ENCODE measurements at regions not wholly inside any gene's neighbourhood (a gene's known extent, or its start where the extent isn't known, plus 50 kb on each side); places are given as distances from the start of the nearest gene placed in this dataset.

- DNase-seq (no peak), ATAC-seq (no peak)
- H3K27ac Mint-ChIP-seq: no peak overlapping the region
- H3K4me3 Mint-ChIP-seq: no peak overlapping the region
- Histone ChIP-seq H3K27me3 (ENCODE audit: control insufficient read depth in 2 of 2, insufficient read depth in 2 of 2, low read length in 2 of 2) (no peaks in the 10 kb centered on the region), H3K9me3 (ENCODE audit: control insufficient read depth in 2 of 3, low read length in 3 of 3) (no peaks in the 10 kb centered on the region), H3K36me3 (ENCODE audit: control insufficient read depth in 2 of 3, insufficient read depth in 3 of 3, low read length in 3 of 3) (no peaks in the 10 kb centered on the region), H3K27ac (ENCODE audit: low read depth, low read length) (no peak overlapping the region), H3K4me1 (ENCODE audit: control insufficient read depth in 2 of 2, insufficient read depth in 2 of 2, low read length in 2 of 2) (no peaks in the 10 kb centered on the region), H3K4me3 (ENCODE audit: low read length) (no peak overlapping the region)
- peaks cover 0 to 20% (median 6%) of the 10 kb centered on the region in 5 donors for H3K27me3 Mint-ChIP-seq
- no peaks in the 10 kb centered on the region for H3K4me1 Mint-ChIP-seq
- peaks cover 0 to 6% (median 0%) of the 10 kb centered on the region in 11 donors for H3K9me3 Mint-ChIP-seq
- CTCF ChIA-PET: no interaction called here
- H3K36me3 Mint-ChIP-seq: no peaks in the 10 kb centered on the region
- POLR2A ChIA-PET: no interaction called here
- intact Hi-C loops (cut with micrococcal nuclease): no loop called here
These were observed 152.0 kb downstream of the SLC16A9 start for GRCh38 chr10:59557642-59558041.

GRCh38 chr10:59557052-59557451 lies 152.6 kb downstream of the SLC16A9 start:
- Histone ChIP-seq H3K27me3 (ENCODE audit: control insufficient read depth in 2 of 2, insufficient read depth in 2 of 2, low read length in 2 of 2) (no peaks in the 10 kb centered on the region), H3K4me1 (ENCODE audit: control insufficient read depth in 2 of 2, insufficient read depth in 2 of 2, low read length in 2 of 2) (no peaks in the 10 kb centered on the region), H3K9me3 (ENCODE audit: control insufficient read depth in 2 of 3, low read length in 3 of 3) (no peaks in the 10 kb centered on the region), H3K27ac (ENCODE audit: low read depth, low read length) (no peak overlapping the region), H3K36me3 (ENCODE audit: control insufficient read depth in 2 of 3, insufficient read depth in 3 of 3, low read length in 3 of 3) (no peaks in the 10 kb centered on the region), H3K4me3 (ENCODE audit: low read length) (no peak overlapping the region)
- CTCF ChIA-PET: no interaction called here
- Mint-ChIP-seq H3K27me3 (peaks cover 0 to 20% (median 6%) of the 10 kb centered on the region in 5 donors), H3K27ac (no peak overlapping the region), H3K36me3 (no peaks in the 10 kb centered on the region), H3K4me1 (no peaks in the 10 kb centered on the region), H3K9me3 (peaks cover 0 to 6% (median 0%) of the 10 kb centered on the region in 11 donors), H3K4me3 (no peak overlapping the region)
- no peak for ATAC-seq
- intact Hi-C loops (cut with micrococcal nuclease): no loop called here
- no peak for DNase-seq
- POLR2A ChIA-PET: no interaction called here

GRCh38 chr10:59553162-59553900 lies 156.3 kb downstream of the SLC16A9 start:
- peaks cover 0 to 18% (median 3%) of the 10 kb centered on the region in 5 donors for H3K27me3 Mint-ChIP-seq
- ATAC-seq: no peak
- H3K27ac ChIP-seq (ENCODE audit: low read depth, low read length): no peak overlapping the region
- intact Hi-C loops (cut with micrococcal nuclease): no loop called here
- no peaks in the 10 kb centered on the region for H3K36me3 ChIP-seq (ENCODE audit: control insufficient read depth in 2 of 3, insufficient read depth in 3 of 3, low read length in 3 of 3)
- H3K27ac Mint-ChIP-seq: no peak overlapping the region
- POLR2A ChIA-PET: no interaction called here
- H3K9me3 Mint-ChIP-seq: peaks cover 0 to 6% (median 0%) of the 10 kb centered on the region in 11 donors
- H3K4me3 ChIP-seq (ENCODE audit: low read length): no peak overlapping the region
- no peaks in the 10 kb centered on the region for H3K27me3 ChIP-seq (ENCODE audit: control insufficient read depth in 2 of 2, insufficient read depth in 2 of 2, low read length in 2 of 2)
- no peak overlapping the region for H3K4me3 Mint-ChIP-seq
- DNase-seq: no peak
- no peaks in the 10 kb centered on the region for H3K36me3 Mint-ChIP-seq
- CTCF ChIA-PET: no interaction called here
- H3K4me1 ChIP-seq (ENCODE audit: control insufficient read depth in 2 of 2, insufficient read depth in 2 of 2, low read length in 2 of 2): no peaks in the 10 kb centered on the region
- no peaks in the 10 kb centered on the region for H3K9me3 ChIP-seq (ENCODE audit: control insufficient read depth in 2 of 3, low read length in 3 of 3)
- H3K4me1 Mint-ChIP-seq: no peaks in the 10 kb centered on the region

GRCh38 chr10:59550061-59550460 lies 159.6 kb downstream of the SLC16A9 start:
- CTCF ChIA-PET: no interaction called here
- H3K36me3 Mint-ChIP-seq: no peaks in the 10 kb centered on the region
- no peak overlapping the region for H3K4me3 Mint-ChIP-seq
- no peaks in the 10 kb centered on the region for H3K36me3 ChIP-seq (ENCODE audit: control insufficient read depth in 2 of 3, insufficient read depth in 3 of 3, low read length in 3 of 3)
- peaks cover 0 to 7% (median 3%) of the 10 kb centered on the region in 5 donors for H3K27me3 Mint-ChIP-seq
- no peak overlapping the region for H3K27ac Mint-ChIP-seq
- no peaks in the 10 kb centered on the region for H3K27me3 ChIP-seq (ENCODE audit: control insufficient read depth in 2 of 2, insufficient read depth in 2 of 2, low read length in 2 of 2)
- POLR2A ChIA-PET: no interaction called here
- H3K27ac ChIP-seq (ENCODE audit: low read depth, low read length): no peak overlapping the region
- H3K9me3 Mint-ChIP-seq: peaks cover 0 to 5% (median 0%) of the 10 kb centered on the region in 11 donors
- intact Hi-C loops (cut with micrococcal nuclease): no loop called here
- H3K4me1 Mint-ChIP-seq: no peaks in the 10 kb centered on the region
- no peak for DNase-seq
- H3K4me3 ChIP-seq (ENCODE audit: low read length): no peak overlapping the region
- H3K4me1 ChIP-seq (ENCODE audit: control insufficient read depth in 2 of 2, insufficient read depth in 2 of 2, low read length in 2 of 2): no peaks in the 10 kb centered on the region
- no peak for ATAC-seq
- H3K9me3 ChIP-seq (ENCODE audit: control insufficient read depth in 2 of 3, low read length in 3 of 3): no peaks in the 10 kb centered on the region

- H3K4me3 ChIP-seq (ENCODE audit: low read length): no peak overlapping the region
- Mint-ChIP-seq H3K4me3 (no peak overlapping the region), H3K4me1 (peaks cover 0 to 2% (median 0%) of the 10 kb centered on the region in 7 donors), H3K27ac (no peak overlapping the region), H3K36me3 (no peaks in the 10 kb centered on the region), H3K9me3 (peaks cover 0 to 11% (median 4%) of the 10 kb centered on the region in 11 donors), H3K27me3 (no peaks in the 10 kb centered on the region)
- H3K27me3 ChIP-seq (ENCODE audit: control insufficient read depth in 2 of 2, insufficient read depth in 2 of 2, low read length in 2 of 2): no peaks in the 10 kb centered on the region
- ATAC-seq (no peak), DNase-seq (no peak)
- no peaks in the 10 kb centered on the region for H3K4me1 ChIP-seq (ENCODE audit: control insufficient read depth in 2 of 2, insufficient read depth in 2 of 2, low read length in 2 of 2)
- intact Hi-C loops (cut with micrococcal nuclease): no loop called here
- no peaks in the 10 kb centered on the region for H3K36me3 ChIP-seq (ENCODE audit: control insufficient read depth in 2 of 3, insufficient read depth in 3 of 3, low read length in 3 of 3)
- POLR2A ChIA-PET: no interaction called here
- H3K9me3 ChIP-seq (ENCODE audit: control insufficient read depth in 2 of 3, low read length in 3 of 3): peaks cover 0 to 3% (median 0%) of the 10 kb centered on the region in 3 experiments
- CTCF ChIA-PET: no interaction called here
- H3K27ac ChIP-seq (ENCODE audit: low read depth, low read length): no peak overlapping the region
These were observed 171.0 kb downstream of the SLC16A9 start for GRCh38 chr10:59538623-59539022.

GRCh38 chr10:59537501-59537900 lies 172.1 kb downstream of the SLC16A9 start:
- Mint-ChIP-seq H3K4me1 (peaks cover 0 to 2% (median 0%) of the 10 kb centered on the region in 7 donors), H3K4me3 (no peak overlapping the region), H3K36me3 (no peaks in the 10 kb centered on the region), H3K27me3 (no peaks in the 10 kb centered on the region), H3K27ac (no peak overlapping the region), H3K9me3 (peaks cover 0 to 9% (median 4%) of the 10 kb centered on the region in 11 donors)
- H3K36me3 ChIP-seq (ENCODE audit: control insufficient read depth in 2 of 3, insufficient read depth in 3 of 3, low read length in 3 of 3): no peaks in the 10 kb centered on the region
- DNase-seq (no peak), ATAC-seq (no peak)
- POLR2A ChIA-PET: no interaction called here
- H3K27ac ChIP-seq (ENCODE audit: low read depth, low read length): no peak overlapping the region
- intact Hi-C loops (cut with micrococcal nuclease): no loop called here
- no peaks in the 10 kb centered on the region for H3K4me1 ChIP-seq (ENCODE audit: control insufficient read depth in 2 of 2, insufficient read depth in 2 of 2, low read length in 2 of 2)
- no peaks in the 10 kb centered on the region for H3K27me3 ChIP-seq (ENCODE audit: control insufficient read depth in 2 of 2, insufficient read depth in 2 of 2, low read length in 2 of 2)
- CTCF ChIA-PET: no interaction called here
- H3K4me3 ChIP-seq (ENCODE audit: low read length): no peak overlapping the region
- H3K9me3 ChIP-seq (ENCODE audit: control insufficient read depth in 2 of 3, low read length in 3 of 3): peaks cover 0 to 3% (median 0%) of the 10 kb centered on the region in 3 experiments

Measured in naive thymus-derived CD4-positive, alpha-beta T cell (primary cell).